HepG2 (cell line): ENCODE measurements at regions not wholly inside any gene's neighbourhood (a gene's known extent, or its start where the extent isn't known, plus 50 kb on each side); places are given as distances from the start of the nearest gene placed in this dataset.

Experiments
- ARHGAP35 ChIP-seq: sonication (generic); formaldehyde crosslinking; IDR thresholded peaks from 2 replicates; pipeline ENCODE4 v1.9.0; 2022; ENCODE audit warnings: mild to moderate bottlenecking, inconsistent platforms, moderate library complexity, missing genetic modification reagents, borderline replicate concordance
- GATA4 ChIP-seq: sonication (generic); IDR thresholded peaks from 2 replicates; pipeline ENCODE4 v1.6.1; 2016; ENCODE audit warnings: antibody characterized with exemption, low read depth, borderline replicate concordance
- ZBTB25 ChIP-seq: IDR thresholded peaks from 2 replicates; pipeline ENCODE4 v1.6.1; 2018; ENCODE audit warnings: missing genetic modification reagents
- ZBTB44 ChIP-seq: sonication (generic); formaldehyde crosslinking; IDR thresholded peaks from 2 replicates; pipeline ENCODE4 v1.4.0; 2020; ENCODE audit warnings: missing genetic modification reagents
- ZNF407 ChIP-seq: sonication (generic); formaldehyde crosslinking; IDR thresholded peaks from one replicate; pipeline ENCODE4 v1.5.1; 2020; ENCODE audit warnings: mild to moderate bottlenecking, missing genetic modification reagents; ENCODE audit errors: not compliant biosample characterization
- ZNF543 ChIP-seq: sonication (generic); formaldehyde crosslinking; IDR thresholded peaks from 2 replicates; pipeline ENCODE4 v1.4.0; 2020; ENCODE audit warnings: mild to moderate bottlenecking, missing genetic modification reagents
- TF ChIP-seq, protein P1 (sequence below): sonication (generic); formaldehyde crosslinking; conservative IDR thresholded peaks from 2 replicates; pipeline ENCODE4 v1.4.0; 2020; ENCODE audit warnings: mild to moderate bottlenecking, missing genetic modification reagents, moderate library complexity
- TF ChIP-seq, protein P2 (sequence below): IDR thresholded peaks from 2 replicates; pipeline ENCODE4 v1.4.0; 2020; ENCODE audit warnings: mild to moderate bottlenecking, missing genetic modification reagents

GRCh38 chr13:75910591-75910990, 274.5 kb downstream of the LMO7 start (continued):
- TF ChIP-seq ZNF407 (CRISPR knock-in tag) (no peak), GATA4 (no peak), ZBTB44 (CRISPR knock-in tag) (no peak), ZNF543 (no peak), ZBTB25 (CRISPR knock-in tag) (no peak), ARHGAP35 (CRISPR knock-in tag) (no peak)
- TF ChIP-seq, protein P1, sequence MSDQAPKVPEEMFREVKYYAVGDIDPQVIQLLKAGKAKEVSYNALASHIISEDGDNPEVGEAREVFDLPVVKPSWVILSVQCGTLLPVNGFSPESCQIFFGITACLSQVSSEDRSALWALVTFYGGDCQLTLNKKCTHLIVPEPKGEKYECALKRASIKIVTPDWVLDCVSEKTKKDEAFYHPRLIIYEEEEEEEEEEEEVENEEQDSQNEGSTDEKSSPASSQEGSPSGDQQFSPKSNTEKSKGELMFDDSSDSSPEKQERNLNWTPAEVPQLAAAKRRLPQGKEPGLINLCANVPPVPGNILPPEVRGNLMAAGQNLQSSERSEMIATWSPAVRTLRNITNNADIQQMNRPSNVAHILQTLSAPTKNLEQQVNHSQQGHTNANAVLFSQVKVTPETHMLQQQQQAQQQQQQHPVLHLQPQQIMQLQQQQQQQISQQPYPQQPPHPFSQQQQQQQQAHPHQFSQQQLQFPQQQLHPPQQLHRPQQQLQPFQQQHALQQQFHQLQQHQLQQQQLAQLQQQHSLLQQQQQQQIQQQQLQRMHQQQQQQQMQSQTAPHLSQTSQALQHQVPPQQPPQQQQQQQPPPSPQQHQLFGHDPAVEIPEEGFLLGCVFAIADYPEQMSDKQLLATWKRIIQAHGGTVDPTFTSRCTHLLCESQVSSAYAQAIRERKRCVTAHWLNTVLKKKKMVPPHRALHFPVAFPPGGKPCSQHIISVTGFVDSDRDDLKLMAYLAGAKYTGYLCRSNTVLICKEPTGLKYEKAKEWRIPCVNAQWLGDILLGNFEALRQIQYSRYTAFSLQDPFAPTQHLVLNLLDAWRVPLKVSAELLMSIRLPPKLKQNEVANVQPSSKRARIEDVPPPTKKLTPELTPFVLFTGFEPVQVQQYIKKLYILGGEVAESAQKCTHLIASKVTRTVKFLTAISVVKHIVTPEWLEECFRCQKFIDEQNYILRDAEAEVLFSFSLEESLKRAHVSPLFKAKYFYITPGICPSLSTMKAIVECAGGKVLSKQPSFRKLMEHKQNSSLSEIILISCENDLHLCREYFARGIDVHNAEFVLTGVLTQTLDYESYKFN (CRISPR knock-in tag), result no peak
- TF ChIP-seq, protein P2, sequence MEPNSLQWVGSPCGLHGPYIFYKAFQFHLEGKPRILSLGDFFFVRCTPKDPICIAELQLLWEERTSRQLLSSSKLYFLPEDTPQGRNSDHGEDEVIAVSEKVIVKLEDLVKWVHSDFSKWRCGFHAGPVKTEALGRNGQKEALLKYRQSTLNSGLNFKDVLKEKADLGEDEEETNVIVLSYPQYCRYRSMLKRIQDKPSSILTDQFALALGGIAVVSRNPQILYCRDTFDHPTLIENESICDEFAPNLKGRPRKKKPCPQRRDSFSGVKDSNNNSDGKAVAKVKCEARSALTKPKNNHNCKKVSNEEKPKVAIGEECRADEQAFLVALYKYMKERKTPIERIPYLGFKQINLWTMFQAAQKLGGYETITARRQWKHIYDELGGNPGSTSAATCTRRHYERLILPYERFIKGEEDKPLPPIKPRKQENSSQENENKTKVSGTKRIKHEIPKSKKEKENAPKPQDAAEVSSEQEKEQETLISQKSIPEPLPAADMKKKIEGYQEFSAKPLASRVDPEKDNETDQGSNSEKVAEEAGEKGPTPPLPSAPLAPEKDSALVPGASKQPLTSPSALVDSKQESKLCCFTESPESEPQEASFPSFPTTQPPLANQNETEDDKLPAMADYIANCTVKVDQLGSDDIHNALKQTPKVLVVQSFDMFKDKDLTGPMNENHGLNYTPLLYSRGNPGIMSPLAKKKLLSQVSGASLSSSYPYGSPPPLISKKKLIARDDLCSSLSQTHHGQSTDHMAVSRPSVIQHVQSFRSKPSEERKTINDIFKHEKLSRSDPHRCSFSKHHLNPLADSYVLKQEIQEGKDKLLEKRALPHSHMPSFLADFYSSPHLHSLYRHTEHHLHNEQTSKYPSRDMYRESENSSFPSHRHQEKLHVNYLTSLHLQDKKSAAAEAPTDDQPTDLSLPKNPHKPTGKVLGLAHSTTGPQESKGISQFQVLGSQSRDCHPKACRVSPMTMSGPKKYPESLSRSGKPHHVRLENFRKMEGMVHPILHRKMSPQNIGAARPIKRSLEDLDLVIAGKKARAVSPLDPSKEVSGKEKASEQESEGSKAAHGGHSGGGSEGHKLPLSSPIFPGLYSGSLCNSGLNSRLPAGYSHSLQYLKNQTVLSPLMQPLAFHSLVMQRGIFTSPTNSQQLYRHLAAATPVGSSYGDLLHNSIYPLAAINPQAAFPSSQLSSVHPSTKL (CRISPR knock-in tag), result no peak
- TF ChIP-seq, all 625 proteins: peak for 0
